HG02970 (cell line): ENCODE measurements at regions not wholly inside any gene's neighbourhood (a gene's known extent, or its start where the extent isn't known, plus 50 kb on each side); places are given as distances from the start of the nearest gene placed in this dataset.

ENCODE experiments used
- ATAC-seq: cut with Tn5 transposase; IDR thresholded peaks from one replicate; pipeline ENCODE4 v1.9.1; 2021; ENCODE audit warnings: mild to moderate bottlenecking, moderate library complexity, moderate number of reproducible peaks; ENCODE audit not compliant: unreplicated experiment, low FRiP score

GRCh38 chr4:175946472-175947116 lies 119.0 kb upstream of the WDR17 start:
- ATAC-seq = no peak

GRCh38 chr4:175947117-175947722 lies 118.4 kb upstream of the WDR17 start:
- no peak for ATAC-seq

GRCh38 chr4:175951794-175952193 lies 113.8 kb upstream of the WDR17 start:
- ATAC-seq = no peak

- ATAC-seq = no peak
These were observed 112.5 kb upstream of the WDR17 start for GRCh38 chr4:175953116-175953515.

GRCh38 chr4:175953960-175954521 lies 111.6 kb upstream of the WDR17 start:
- ATAC-seq = peak; percentile 57

- no peak for ATAC-seq
These were observed 111.0 kb upstream of the WDR17 start for GRCh38 chr4:175954685-175955084.

GRCh38 chr4:175961604-175962003 lies 104.0 kb upstream of the WDR17 start:
- peak; percentile 60 for ATAC-seq

- ATAC-seq = no peak
These were observed 95.6 kb upstream of the WDR17 start for GRCh38 chr4:175970072-175970471.

- no peak for ATAC-seq
These were observed 94.9 kb upstream of the WDR17 start for GRCh38 chr4:175970724-175971123.

- ATAC-seq = no peak
These were observed 94.1 kb upstream of the WDR17 start for GRCh38 chr4:175971388-175972179.

GRCh38 chr4:175973027-175973923 lies 92.4 kb upstream of the WDR17 start:
- no peak for ATAC-seq

GRCh38 chr4:175983636-175984035 lies 82.0 kb upstream of the WDR17 start:
- ATAC-seq = no peak

GRCh38 chr4:175986668-175987067 lies 79.0 kb upstream of the WDR17 start:
- no peak for ATAC-seq

GRCh38 chr4:175988511-175988910 lies 77.1 kb upstream of the WDR17 start:
- no peak for ATAC-seq

GRCh38 chr4:175996206-175996605 lies 69.4 kb upstream of the WDR17 start:
- no peak for ATAC-seq

GRCh38 chr4:175997291-175997690 lies 68.3 kb upstream of the WDR17 start:
- ATAC-seq = no peak

GRCh38 chr4:175998782-175999181 lies 66.9 kb upstream of the WDR17 start:
- ATAC-seq = no peak

GRCh38 chr4:175999944-176000343 lies 65.7 kb upstream of the WDR17 start:
- no peak for ATAC-seq

GRCh38 chr4:176001151-176002006 lies 64.3 kb upstream of the WDR17 start:
- ATAC-seq = peak; percentile 11
